HepG2 (cell line): ENCODE measurements at regions not wholly inside any gene's neighbourhood (a gene's known extent, or its start where the extent isn't known, plus 50 kb on each side); places are given as distances from the start of the nearest gene placed in this dataset.

Experiments
- EZH2 ChIP-seq: conservative IDR thresholded peaks from 2 replicates; pipeline ENCODE4 v1.6.1; 2012; ENCODE audit warnings: mild to moderate bottlenecking, low read depth, low read length, moderate library complexity
- RARA ChIP-seq: IDR thresholded peaks from 2 replicates; pipeline ENCODE4 v1.6.1; 2016; ENCODE audit warnings: missing genetic modification reagents, missing compliant biosample characterization
- REPIN1 ChIP-seq: sonication (generic); formaldehyde crosslinking; IDR thresholded peaks from 2 replicates; pipeline ENCODE4 v1.8.0; 2022; ENCODE audit warnings: missing genetic modification reagents, low read depth, mild to moderate bottlenecking, borderline replicate concordance
- SSRP1 ChIP-seq: IDR thresholded peaks from 2 replicates; pipeline ENCODE4 v1.6.1; 2016; ENCODE audit warnings: control low read depth
- ZNF329 ChIP-seq: sonication (generic); formaldehyde crosslinking; IDR thresholded peaks from 2 replicates; pipeline ENCODE4 v1.9.0; 2021; ENCODE audit warnings: low read depth, mild to moderate bottlenecking, missing genetic modification reagents
- TF ChIP-seq, protein P1 (sequence below): IDR thresholded peaks from 2 replicates; pipeline ENCODE4 v1.6.1; 2016; ENCODE audit warnings: low read depth, missing genetic modification reagents, missing compliant biosample characterization
- TF ChIP-seq, protein P2 (sequence below): sonication (generic); formaldehyde crosslinking; IDR thresholded peaks from 2 replicates; pipeline ENCODE4 v1.5.0; 2020; ENCODE audit warnings: mild to moderate bottlenecking, low read depth, missing genetic modification reagents, borderline replicate concordance
- TF ChIP-seq, protein P3 (sequence below): sonication (generic); formaldehyde crosslinking; conservative IDR thresholded peaks from 2 replicates; pipeline ENCODE4 v1.4.0; 2020; ENCODE audit warnings: mild to moderate bottlenecking, missing genetic modification reagents, moderate library complexity
- TF ChIP-seq, protein P4 (sequence below): sonication (generic); formaldehyde crosslinking; IDR thresholded peaks from 2 replicates; pipeline ENCODE4 v1.4.0; 2020; ENCODE audit warnings: missing genetic modification reagents
- TF ChIP-seq, protein P5 (sequence below): sonication (generic); formaldehyde crosslinking; IDR thresholded peaks from 2 replicates; pipeline ENCODE4 v1.4.0; 2020; ENCODE audit warnings: low read depth, mild to moderate bottlenecking, missing genetic modification reagents

DNA sequence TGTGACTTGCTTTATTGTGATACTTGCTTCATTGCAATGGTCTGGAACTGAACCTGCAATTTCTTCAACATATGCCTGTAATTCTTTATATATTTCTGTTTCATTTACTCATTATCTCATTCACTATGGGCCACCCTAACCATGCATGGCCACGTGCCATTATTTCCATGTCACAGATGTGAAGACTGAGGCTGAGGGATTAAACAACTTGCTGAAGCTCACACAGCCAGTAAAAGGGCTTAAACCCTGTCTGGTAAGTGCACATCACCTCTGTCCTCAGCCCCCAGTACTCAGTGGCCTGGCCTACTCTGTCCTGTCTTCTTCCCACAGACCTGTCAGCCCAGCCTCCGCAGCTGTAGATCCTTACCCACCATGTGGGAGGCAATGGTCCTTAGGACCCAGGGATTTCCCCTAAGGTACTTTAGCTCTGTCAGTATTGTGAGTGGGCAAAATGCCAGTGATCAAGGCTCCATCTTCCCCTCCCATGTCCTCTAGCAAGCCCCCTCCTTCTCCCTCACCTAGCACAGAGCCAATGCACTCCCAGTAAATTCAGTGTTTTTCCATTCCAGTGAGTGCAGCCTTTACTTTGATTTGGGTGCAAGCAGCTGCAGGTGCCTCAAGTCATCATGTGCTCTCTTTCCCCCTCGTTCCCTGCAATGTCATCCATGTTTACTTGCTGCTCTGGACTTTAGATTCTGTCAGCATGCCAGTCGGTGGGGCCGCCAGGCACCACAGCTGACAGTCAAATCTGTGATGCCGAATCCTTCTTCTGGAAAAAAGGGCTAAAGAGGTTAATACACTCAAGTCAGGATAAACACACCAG lies 228.2 kb upstream of the PROX1 start (continued):
- TF ChIP-seq, protein P1, sequence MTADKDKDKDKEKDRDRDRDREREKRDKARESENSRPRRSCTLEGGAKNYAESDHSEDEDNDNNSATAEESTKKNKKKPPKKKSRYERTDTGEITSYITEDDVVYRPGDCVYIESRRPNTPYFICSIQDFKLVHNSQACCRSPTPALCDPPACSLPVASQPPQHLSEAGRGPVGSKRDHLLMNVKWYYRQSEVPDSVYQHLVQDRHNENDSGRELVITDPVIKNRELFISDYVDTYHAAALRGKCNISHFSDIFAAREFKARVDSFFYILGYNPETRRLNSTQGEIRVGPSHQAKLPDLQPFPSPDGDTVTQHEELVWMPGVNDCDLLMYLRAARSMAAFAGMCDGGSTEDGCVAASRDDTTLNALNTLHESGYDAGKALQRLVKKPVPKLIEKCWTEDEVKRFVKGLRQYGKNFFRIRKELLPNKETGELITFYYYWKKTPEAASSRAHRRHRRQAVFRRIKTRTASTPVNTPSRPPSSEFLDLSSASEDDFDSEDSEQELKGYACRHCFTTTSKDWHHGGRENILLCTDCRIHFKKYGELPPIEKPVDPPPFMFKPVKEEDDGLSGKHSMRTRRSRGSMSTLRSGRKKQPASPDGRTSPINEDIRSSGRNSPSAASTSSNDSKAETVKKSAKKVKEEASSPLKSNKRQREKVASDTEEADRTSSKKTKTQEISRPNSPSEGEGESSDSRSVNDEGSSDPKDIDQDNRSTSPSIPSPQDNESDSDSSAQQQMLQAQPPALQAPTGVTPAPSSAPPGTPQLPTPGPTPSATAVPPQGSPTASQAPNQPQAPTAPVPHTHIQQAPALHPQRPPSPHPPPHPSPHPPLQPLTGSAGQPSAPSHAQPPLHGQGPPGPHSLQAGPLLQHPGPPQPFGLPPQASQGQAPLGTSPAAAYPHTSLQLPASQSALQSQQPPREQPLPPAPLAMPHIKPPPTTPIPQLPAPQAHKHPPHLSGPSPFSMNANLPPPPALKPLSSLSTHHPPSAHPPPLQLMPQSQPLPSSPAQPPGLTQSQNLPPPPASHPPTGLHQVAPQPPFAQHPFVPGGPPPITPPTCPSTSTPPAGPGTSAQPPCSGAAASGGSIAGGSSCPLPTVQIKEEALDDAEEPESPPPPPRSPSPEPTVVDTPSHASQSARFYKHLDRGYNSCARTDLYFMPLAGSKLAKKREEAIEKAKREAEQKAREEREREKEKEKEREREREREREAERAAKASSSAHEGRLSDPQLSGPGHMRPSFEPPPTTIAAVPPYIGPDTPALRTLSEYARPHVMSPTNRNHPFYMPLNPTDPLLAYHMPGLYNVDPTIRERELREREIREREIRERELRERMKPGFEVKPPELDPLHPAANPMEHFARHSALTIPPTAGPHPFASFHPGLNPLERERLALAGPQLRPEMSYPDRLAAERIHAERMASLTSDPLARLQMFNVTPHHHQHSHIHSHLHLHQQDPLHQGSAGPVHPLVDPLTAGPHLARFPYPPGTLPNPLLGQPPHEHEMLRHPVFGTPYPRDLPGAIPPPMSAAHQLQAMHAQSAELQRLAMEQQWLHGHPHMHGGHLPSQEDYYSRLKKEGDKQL (CRISPR knock-in tag) = peak; percentile 64; the same call in 1 of the 2 replicates
- TF ChIP-seq, protein P2, sequence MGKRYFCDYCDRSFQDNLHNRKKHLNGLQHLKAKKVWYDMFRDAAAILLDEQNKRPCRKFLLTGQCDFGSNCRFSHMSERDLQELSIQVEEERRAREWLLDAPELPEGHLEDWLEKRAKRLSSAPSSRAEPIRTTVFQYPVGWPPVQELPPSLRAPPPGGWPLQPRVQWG (CRISPR knock-in tag) = no peak
- TF ChIP-seq EZH2 (no peak), RARA (CRISPR knock-in tag) (peak; percentile 80), ZNF329 (CRISPR knock-in tag) (no peak), SSRP1 (CRISPR knock-in tag) (no peak), REPIN1 (peak; percentile 77; the same call in 1 of the 2 replicates)
- TF ChIP-seq, protein P3, sequence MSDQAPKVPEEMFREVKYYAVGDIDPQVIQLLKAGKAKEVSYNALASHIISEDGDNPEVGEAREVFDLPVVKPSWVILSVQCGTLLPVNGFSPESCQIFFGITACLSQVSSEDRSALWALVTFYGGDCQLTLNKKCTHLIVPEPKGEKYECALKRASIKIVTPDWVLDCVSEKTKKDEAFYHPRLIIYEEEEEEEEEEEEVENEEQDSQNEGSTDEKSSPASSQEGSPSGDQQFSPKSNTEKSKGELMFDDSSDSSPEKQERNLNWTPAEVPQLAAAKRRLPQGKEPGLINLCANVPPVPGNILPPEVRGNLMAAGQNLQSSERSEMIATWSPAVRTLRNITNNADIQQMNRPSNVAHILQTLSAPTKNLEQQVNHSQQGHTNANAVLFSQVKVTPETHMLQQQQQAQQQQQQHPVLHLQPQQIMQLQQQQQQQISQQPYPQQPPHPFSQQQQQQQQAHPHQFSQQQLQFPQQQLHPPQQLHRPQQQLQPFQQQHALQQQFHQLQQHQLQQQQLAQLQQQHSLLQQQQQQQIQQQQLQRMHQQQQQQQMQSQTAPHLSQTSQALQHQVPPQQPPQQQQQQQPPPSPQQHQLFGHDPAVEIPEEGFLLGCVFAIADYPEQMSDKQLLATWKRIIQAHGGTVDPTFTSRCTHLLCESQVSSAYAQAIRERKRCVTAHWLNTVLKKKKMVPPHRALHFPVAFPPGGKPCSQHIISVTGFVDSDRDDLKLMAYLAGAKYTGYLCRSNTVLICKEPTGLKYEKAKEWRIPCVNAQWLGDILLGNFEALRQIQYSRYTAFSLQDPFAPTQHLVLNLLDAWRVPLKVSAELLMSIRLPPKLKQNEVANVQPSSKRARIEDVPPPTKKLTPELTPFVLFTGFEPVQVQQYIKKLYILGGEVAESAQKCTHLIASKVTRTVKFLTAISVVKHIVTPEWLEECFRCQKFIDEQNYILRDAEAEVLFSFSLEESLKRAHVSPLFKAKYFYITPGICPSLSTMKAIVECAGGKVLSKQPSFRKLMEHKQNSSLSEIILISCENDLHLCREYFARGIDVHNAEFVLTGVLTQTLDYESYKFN (CRISPR knock-in tag) = peak; percentile 94
- TF ChIP-seq, protein P4, sequence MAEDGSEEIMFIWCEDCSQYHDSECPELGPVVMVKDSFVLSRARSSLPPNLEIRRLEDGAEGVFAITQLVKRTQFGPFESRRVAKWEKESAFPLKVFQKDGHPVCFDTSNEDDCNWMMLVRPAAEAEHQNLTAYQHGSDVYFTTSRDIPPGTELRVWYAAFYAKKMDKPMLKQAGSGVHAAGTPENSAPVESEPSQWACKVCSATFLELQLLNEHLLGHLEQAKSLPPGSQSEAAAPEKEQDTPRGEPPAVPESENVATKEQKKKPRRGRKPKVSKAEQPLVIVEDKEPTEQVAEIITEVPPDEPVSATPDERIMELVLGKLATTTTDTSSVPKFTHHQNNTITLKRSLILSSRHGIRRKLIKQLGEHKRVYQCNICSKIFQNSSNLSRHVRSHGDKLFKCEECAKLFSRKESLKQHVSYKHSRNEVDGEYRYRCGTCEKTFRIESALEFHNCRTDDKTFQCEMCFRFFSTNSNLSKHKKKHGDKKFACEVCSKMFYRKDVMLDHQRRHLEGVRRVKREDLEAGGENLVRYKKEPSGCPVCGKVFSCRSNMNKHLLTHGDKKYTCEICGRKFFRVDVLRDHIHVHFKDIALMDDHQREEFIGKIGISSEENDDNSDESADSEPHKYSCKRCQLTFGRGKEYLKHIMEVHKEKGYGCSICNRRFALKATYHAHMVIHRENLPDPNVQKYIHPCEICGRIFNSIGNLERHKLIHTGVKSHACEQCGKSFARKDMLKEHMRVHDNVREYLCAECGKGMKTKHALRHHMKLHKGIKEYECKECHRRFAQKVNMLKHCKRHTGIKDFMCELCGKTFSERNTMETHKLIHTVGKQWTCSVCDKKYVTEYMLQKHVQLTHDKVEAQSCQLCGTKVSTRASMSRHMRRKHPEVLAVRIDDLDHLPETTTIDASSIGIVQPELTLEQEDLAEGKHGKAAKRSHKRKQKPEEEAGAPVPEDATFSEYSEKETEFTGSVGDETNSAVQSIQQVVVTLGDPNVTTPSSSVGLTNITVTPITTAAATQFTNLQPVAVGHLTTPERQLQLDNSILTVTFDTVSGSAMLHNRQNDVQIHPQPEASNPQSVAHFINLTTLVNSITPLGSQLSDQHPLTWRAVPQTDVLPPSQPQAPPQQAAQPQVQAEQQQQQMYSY (CRISPR knock-in tag) = 0 out of 2 replicates have a peak, but pooled peaks have one; percentile 41
- TF ChIP-seq, protein P5, sequence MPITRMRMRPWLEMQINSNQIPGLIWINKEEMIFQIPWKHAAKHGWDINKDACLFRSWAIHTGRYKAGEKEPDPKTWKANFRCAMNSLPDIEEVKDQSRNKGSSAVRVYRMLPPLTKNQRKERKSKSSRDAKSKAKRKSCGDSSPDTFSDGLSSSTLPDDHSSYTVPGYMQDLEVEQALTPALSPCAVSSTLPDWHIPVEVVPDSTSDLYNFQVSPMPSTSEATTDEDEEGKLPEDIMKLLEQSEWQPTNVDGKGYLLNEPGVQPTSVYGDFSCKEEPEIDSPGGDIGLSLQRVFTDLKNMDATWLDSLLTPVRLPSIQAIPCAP (CRISPR knock-in tag) = no peak; the same call in 1 of the 2 replicates
